Endodermal cell (in vitro differentiated cells): ENCODE measurements at regions not wholly inside any gene's neighbourhood (a gene's known extent, or its start where the extent isn't known, plus 50 kb on each side); places are given as distances from the start of the nearest gene placed in this dataset.

Experiments
- DNase-seq: peaks from one replicate; pipeline ENCODE4 v3.0.0-alpha.2; 2017
- H3K27ac ChIP-seq: 2 replicates; pipeline ENCODE4 v1.5.1; 2013; ENCODE audit warnings: mild to moderate bottlenecking, low read depth, low read length, moderate library complexity
- H3K27me3 ChIP-seq: 2 replicates; pipeline ENCODE4 v1.6.1; 2013; ENCODE audit warnings: mild to moderate bottlenecking, low read length, moderate library complexity; ENCODE audit not compliant: insufficient read depth, control insufficient read depth, poor library complexity, severe bottlenecking
- H3K36me3 ChIP-seq: 2 replicates; pipeline ENCODE4 v1.7.0; 2013; ENCODE audit warnings: mild to moderate bottlenecking, low read length, moderate library complexity; ENCODE audit not compliant: control insufficient read depth, insufficient read depth
- H3K4me1 ChIP-seq: one replicate; pipeline ENCODE4 v1.7.0; 2013; ENCODE audit warnings: low read length; ENCODE audit not compliant: control insufficient read depth, insufficient read depth
- H3K4me3 ChIP-seq: 2 replicates; pipeline ENCODE4 v1.5.1; 2013; ENCODE audit warnings: mild to moderate bottlenecking, low read length, moderate library complexity
- H3K9ac ChIP-seq: 2 replicates; pipeline ENCODE4 v1.6.1; 2013; ENCODE audit warnings: mild to moderate bottlenecking, low read length, moderate library complexity; ENCODE audit not compliant: poor library complexity, severe bottlenecking; ENCODE audit errors: extremely low read depth
- H3K9me3 ChIP-seq: 2 replicates; pipeline ENCODE4 v1.6.1; 2013; ENCODE audit warnings: mild to moderate bottlenecking, low read length, moderate library complexity; ENCODE audit not compliant: control insufficient read depth
- H3K27ac Mint-ChIP-seq: 2 replicates; pipeline ENCODE4 v1.8.0; 2020; ENCODE audit warnings: mixed read lengths
- H3K27me3 Mint-ChIP-seq: 2 replicates; pipeline ENCODE4 v1.8.0; 2021; ENCODE audit warnings: mild to moderate bottlenecking, mixed read lengths; ENCODE audit not compliant: insufficient read depth
- H3K36me3 Mint-ChIP-seq: 2 replicates; pipeline ENCODE4 v1.8.0; 2020; ENCODE audit warnings: low read depth, mixed read lengths
- H3K4me1 Mint-ChIP-seq: 2 replicates; pipeline ENCODE4 v1.8.0; 2020; ENCODE audit warnings: mixed read lengths
- H3K4me3 Mint-ChIP-seq: 2 replicates; pipeline ENCODE4 v1.8.0; 2020; ENCODE audit warnings: mild to moderate bottlenecking, moderate library complexity, mixed read lengths
- H3K9me3 Mint-ChIP-seq: 2 replicates; pipeline ENCODE4 v1.8.0; 2020; ENCODE audit warnings: mild to moderate bottlenecking, mixed read lengths
- WGBS, 2 experiments: methylation state at CpG; one replicate each; pipeline versions ENCODE4 v1.1.5 to v1.1.7; 2013; ENCODE audit warnings: missing lambda C conversion rate in 2 of 2, mixed read lengths in 1 of 2; ENCODE audit not compliant: insufficient coverage in 1 of 2, insufficient read length in 1 of 2; 5-methylcytosine and 5-hydroxymethylcytosine counted together
- TF ChIP-seq, protein P1 (sequence below): fragments of 200-600 bp; sonication (generic); conservative IDR thresholded peaks from 2 replicates; pipeline ENCODE4 v1.5.0; 2021; ENCODE audit warnings: antibody characterized with exemption, mild to moderate bottlenecking

DNA sequence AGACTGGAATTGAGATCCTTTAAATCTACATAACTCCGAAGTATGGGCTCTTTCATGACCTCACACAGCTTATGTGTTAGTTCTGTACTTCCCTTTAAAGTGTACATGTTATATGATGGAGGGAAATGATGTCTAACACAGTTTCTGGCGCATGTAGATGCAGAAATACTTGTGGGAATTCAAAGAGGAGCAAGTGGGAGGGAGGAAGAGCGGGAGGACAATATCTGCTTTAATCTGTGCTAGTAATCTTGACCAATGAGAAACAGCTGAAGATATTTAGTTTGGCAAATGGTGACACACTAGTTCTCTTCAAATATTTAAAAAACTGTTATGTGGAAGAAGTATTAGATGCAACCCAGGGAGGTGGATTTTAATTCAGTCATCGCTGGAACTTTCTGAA is 62.9 kb upstream of the PLEKHG1 start:
- H3K4me1 ChIP-seq: no peaks in the 10 kb centered on the region
- Mint-ChIP-seq H3K9me3 (no peaks in the 10 kb centered on the region), H3K27me3 (peaks cover 2% of the 10 kb centered on the region), H3K4me1 (no peaks in the 10 kb centered on the region), H3K4me3 (no peak overlapping the region), H3K27ac (no peak overlapping the region), H3K36me3 (no peaks in the 10 kb centered on the region)
- no peaks in the 10 kb centered on the region for H3K27me3 ChIP-seq
- no peak overlapping the region for H3K4me3 ChIP-seq
- H3K9ac ChIP-seq: no peak overlapping the region
- no peak overlapping the region for H3K27ac ChIP-seq
- H3K9me3 ChIP-seq: no peaks in the 10 kb centered on the region
- 88 to 92% methylated on average over 2 to 4 of the region's 4 CpGs for WGBS, 2 experiments
- no peak for DNase-seq
- no peaks in the 10 kb centered on the region for H3K36me3 ChIP-seq
- TF ChIP-seq, protein P1, sequence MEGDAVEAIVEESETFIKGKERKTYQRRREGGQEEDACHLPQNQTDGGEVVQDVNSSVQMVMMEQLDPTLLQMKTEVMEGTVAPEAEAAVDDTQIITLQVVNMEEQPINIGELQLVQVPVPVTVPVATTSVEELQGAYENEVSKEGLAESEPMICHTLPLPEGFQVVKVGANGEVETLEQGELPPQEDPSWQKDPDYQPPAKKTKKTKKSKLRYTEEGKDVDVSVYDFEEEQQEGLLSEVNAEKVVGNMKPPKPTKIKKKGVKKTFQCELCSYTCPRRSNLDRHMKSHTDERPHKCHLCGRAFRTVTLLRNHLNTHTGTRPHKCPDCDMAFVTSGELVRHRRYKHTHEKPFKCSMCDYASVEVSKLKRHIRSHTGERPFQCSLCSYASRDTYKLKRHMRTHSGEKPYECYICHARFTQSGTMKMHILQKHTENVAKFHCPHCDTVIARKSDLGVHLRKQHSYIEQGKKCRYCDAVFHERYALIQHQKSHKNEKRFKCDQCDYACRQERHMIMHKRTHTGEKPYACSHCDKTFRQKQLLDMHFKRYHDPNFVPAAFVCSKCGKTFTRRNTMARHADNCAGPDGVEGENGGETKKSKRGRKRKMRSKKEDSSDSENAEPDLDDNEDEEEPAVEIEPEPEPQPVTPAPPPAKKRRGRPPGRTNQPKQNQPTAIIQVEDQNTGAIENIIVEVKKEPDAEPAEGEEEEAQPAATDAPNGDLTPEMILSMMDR: no peak

DNA sequence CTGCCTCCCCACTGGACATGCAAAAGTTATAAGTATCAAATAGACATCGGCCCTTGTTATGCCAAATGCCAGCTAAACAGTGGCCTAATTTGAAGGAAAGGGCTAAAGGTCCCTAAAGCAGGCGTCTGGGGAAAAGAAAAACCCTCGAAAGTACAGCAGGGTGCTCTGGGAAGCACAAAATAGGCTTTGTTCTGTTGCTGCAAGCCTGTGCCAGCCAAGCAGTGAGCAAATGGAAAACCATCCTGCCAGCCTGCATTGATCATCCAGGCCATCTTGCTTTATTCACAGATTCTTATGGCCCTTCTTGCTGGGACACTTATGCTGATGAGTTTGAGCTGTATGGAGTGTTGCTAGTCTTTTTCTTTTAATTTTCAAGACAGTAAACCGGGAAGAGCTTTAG is 62.2 kb upstream of the PLEKHG1 start:
- TF ChIP-seq, protein P1: no peak
- Histone ChIP-seq H3K27ac (peak overlapping the region; percentile 27), H3K27me3 (no peaks in the 10 kb centered on the region), H3K36me3 (no peaks in the 10 kb centered on the region), H3K9ac (no peak overlapping the region), H3K4me1 (no peaks in the 10 kb centered on the region), H3K4me3 (no peak overlapping the region), H3K9me3 (no peaks in the 10 kb centered on the region)
- WGBS, 2 experiments: 89 to 95% methylated on average over 4 of the region's 4 CpGs
- no peak overlapping the region for H3K4me3 Mint-ChIP-seq
- peaks cover 2% of the 10 kb centered on the region for H3K27me3 Mint-ChIP-seq
- H3K36me3 Mint-ChIP-seq: no peaks in the 10 kb centered on the region
- H3K4me1 Mint-ChIP-seq: no peaks in the 10 kb centered on the region
- H3K27ac Mint-ChIP-seq: no peak overlapping the region
- DNase-seq: no peak
- H3K9me3 Mint-ChIP-seq: no peaks in the 10 kb centered on the region

DNA sequence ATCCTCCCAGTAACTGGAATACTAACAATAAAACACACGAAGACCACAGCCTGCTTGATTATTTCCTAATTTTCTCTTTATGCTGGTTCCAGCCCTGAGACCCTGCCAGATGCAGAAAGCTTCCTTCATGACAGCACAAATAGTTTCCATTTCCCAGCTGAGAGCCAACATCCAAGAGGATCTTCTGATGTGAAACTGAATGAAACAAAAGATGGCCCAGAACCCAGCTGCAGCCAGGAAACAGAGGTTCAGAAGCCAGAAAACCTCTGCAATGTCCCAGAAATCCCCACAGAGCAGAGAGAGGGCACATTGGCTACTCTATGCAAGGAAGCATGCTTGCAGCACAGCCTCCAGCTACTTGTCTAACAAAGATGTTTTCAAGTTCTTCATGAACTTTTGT is 61.8 kb upstream of the PLEKHG1 start:
- no peaks in the 10 kb centered on the region for H3K9me3 ChIP-seq
- 69 to 78% methylated on average over 1 of the region's 1 CpG for WGBS, 2 experiments
- H3K9ac ChIP-seq: no peak overlapping the region
- H3K4me3 Mint-ChIP-seq: no peak overlapping the region
- H3K4me3 ChIP-seq: no peak overlapping the region
- H3K27ac ChIP-seq: peak overlapping the region; percentile 27
- peaks cover 2% of the 10 kb centered on the region for H3K27me3 Mint-ChIP-seq
- no peak for DNase-seq
- no peaks in the 10 kb centered on the region for H3K36me3 Mint-ChIP-seq
- no peaks in the 10 kb centered on the region for H3K9me3 Mint-ChIP-seq
- TF ChIP-seq, protein P1: no peak
- H3K4me1 ChIP-seq: no peaks in the 10 kb centered on the region
- H3K27me3 ChIP-seq: no peaks in the 10 kb centered on the region
- no peak overlapping the region for H3K27ac Mint-ChIP-seq
- H3K36me3 ChIP-seq: no peaks in the 10 kb centered on the region
- no peaks in the 10 kb centered on the region for H3K4me1 Mint-ChIP-seq
